CD14-positive monocyte (primary cell): ENCODE measurements at regions not wholly inside any gene's neighbourhood (a gene's known extent, or its start where the extent isn't known, plus 50 kb on each side); places are given as distances from the start of the nearest gene placed in this dataset.

ENCODE experiments used
- DNase-seq, 3 donors: peaks; one replicate each; pipeline ENCODE4 v3.0.0-alpha.2; 2011 to 2022
- H2AFZ ChIP-seq: 2 replicates; pipeline ENCODE4 v1.6.0; 2012; ENCODE audit warnings: mild to moderate bottlenecking, low read depth, low read length, inconsistent platforms; ENCODE audit not compliant: insufficient read depth, poor library complexity, severe bottlenecking
- H3K27ac ChIP-seq, 2 donors: 1 replicate in 1 of 2; 2 replicates in 1 of 2; pipeline ENCODE4 v1.5.1; 2012 to 2013; ENCODE audit warnings: low read length in 2 of 2, control low read depth in 1 of 2, inconsistent platforms in 1 of 2, low read depth in 1 of 2, mild to moderate bottlenecking in 1 of 2
- H3K27me3 ChIP-seq, 2 donors: one replicate each; pipeline versions ENCODE4 v1.6.0 to v1.6.1; 2011 to 2013; ENCODE audit warnings: low read length in 2 of 2; ENCODE audit not compliant: control insufficient read depth in 2 of 2, insufficient read depth in 2 of 2
- H3K36me3 ChIP-seq, 2 donors: replicated peaks in 1 of 2; 1 replicate in 1 of 2; 2 replicates in 1 of 2; pipeline versions ENCODE4 v1.5.1 to v1.6.1; 2012 to 2013; ENCODE audit warnings: low read length in 2 of 2, control low read depth in 1 of 2, inconsistent platforms in 1 of 2, mild to moderate bottlenecking in 1 of 2; ENCODE audit not compliant: insufficient read depth in 2 of 2, control insufficient read depth in 1 of 2
- H3K4me1 ChIP-seq, 2 donors: 1 replicate in 1 of 2; 2 replicates in 1 of 2; pipeline versions ENCODE4 v1.5.1 to v1.6.1; 2012 to 2013; ENCODE audit warnings: low read length in 2 of 2, control low read depth in 1 of 2, inconsistent platforms in 1 of 2, mild to moderate bottlenecking in 1 of 2, moderate library complexity in 1 of 2; ENCODE audit not compliant: insufficient read depth in 2 of 2, control insufficient read depth in 1 of 2
- H3K4me2 ChIP-seq: replicated peaks from 2 replicates; pipeline ENCODE3; 2012; ENCODE audit warnings: low read length, moderate library complexity, mild to moderate bottlenecking; ENCODE audit not compliant: poor library complexity, severe bottlenecking; ENCODE audit errors: extremely low read depth
- H3K4me3 ChIP-seq, 3 experiments: fragments of 200-600 bp in 1 of 3; sonication (generic) in 1 of 3; replicated peaks in 1 of 3; 1 replicate in 2 of 3; 2 replicates in 1 of 3; pipeline ENCODE4 v1.5.1; 2011 to 2013; ENCODE audit warnings: low read length in 3 of 3, mild to moderate bottlenecking in 3 of 3, control low read depth in 2 of 3, low read depth in 2 of 3, inconsistent platforms in 1 of 3, moderate library complexity in 1 of 3
- H3K79me2 ChIP-seq: 2 replicates; pipeline ENCODE4 v1.6.0; 2012; ENCODE audit warnings: mild to moderate bottlenecking, control low read depth, inconsistent platforms, low read length, moderate library complexity; ENCODE audit not compliant: insufficient read depth
- H3K9ac ChIP-seq: 2 replicates; pipeline ENCODE4 v1.6.0; 2017; ENCODE audit warnings: low read length, mild to moderate bottlenecking; ENCODE audit not compliant: insufficient read depth, poor library complexity, severe bottlenecking
- H3K9me3 ChIP-seq, 2 donors: replicated peaks in 1 of 2; 1 replicate in 1 of 2; 2 replicates in 1 of 2; pipeline versions ENCODE4 v1.5.1 to v1.6.1; 2012 to 2013; ENCODE audit warnings: low read length in 2 of 2, control low read depth in 1 of 2; ENCODE audit not compliant: control insufficient read depth in 1 of 2, insufficient read depth in 1 of 2
- H4K20me1 ChIP-seq: 2 replicates; pipeline ENCODE4 v1.6.0; 2012; ENCODE audit warnings: mild to moderate bottlenecking, low read length, control low read depth, moderate library complexity; ENCODE audit not compliant: insufficient read depth
- H3K27ac Mint-ChIP-seq, 7 donors: one replicate each; pipeline ENCODE4 v1.8.0; 2020; ENCODE audit warnings: mild to moderate bottlenecking in 7 of 7, mixed read lengths in 7 of 7, moderate library complexity in 6 of 7, inconsistent platforms in 2 of 7
- H3K27me3 Mint-ChIP-seq, 3 donors: one replicate each; pipeline ENCODE4 v1.8.0; 2021 to 2022; ENCODE audit warnings: low read depth in 3 of 3, mild to moderate bottlenecking in 3 of 3, mixed read lengths in 3 of 3, moderate library complexity in 3 of 3, inconsistent platforms in 1 of 3
- H3K36me3 Mint-ChIP-seq, 2 donors: one replicate each; pipeline ENCODE4 v1.8.0; 2020; ENCODE audit warnings: mixed read lengths in 2 of 2, inconsistent platforms in 1 of 2, mild to moderate bottlenecking in 1 of 2
- H3K4me1 Mint-ChIP-seq: one replicate; pipeline ENCODE4 v1.8.0; 2020; ENCODE audit warnings: mild to moderate bottlenecking, mixed read lengths
- H3K4me3 Mint-ChIP-seq, 2 donors: one replicate each; pipeline ENCODE4 v1.8.0; 2020; ENCODE audit warnings: mild to moderate bottlenecking in 2 of 2, mixed read lengths in 2 of 2, moderate library complexity in 1 of 2
- H3K9me3 Mint-ChIP-seq, 7 donors: one replicate each; pipeline ENCODE4 v1.8.0; 2020 to 2022; ENCODE audit warnings: mixed read lengths in 7 of 7, mild to moderate bottlenecking in 6 of 7, moderate library complexity in 6 of 7, inconsistent platforms in 2 of 7
- CTCF ChIP-seq: fragments of 200-600 bp; IDR thresholded peaks from one replicate; pipeline ENCODE4 v1.8.0; 2022; ENCODE audit warnings: antibody characterized with exemption, mild to moderate bottlenecking
- WGBS: methylation state at CpG from one replicate; pipeline ENCODE4 v1.1.5; 2013; ENCODE audit warnings: missing lambda C conversion rate; ENCODE audit not compliant: insufficient coverage; 5-methylcytosine and 5-hydroxymethylcytosine counted together
- intact Hi-C, 2 donors: fragments of 100-400 bp; cut with micrococcal nuclease; formaldehyde crosslinking; loops; one replicate each; pipeline versions ENCODE4 v1.15.0 to v1.15.1; 2023

DNA sequence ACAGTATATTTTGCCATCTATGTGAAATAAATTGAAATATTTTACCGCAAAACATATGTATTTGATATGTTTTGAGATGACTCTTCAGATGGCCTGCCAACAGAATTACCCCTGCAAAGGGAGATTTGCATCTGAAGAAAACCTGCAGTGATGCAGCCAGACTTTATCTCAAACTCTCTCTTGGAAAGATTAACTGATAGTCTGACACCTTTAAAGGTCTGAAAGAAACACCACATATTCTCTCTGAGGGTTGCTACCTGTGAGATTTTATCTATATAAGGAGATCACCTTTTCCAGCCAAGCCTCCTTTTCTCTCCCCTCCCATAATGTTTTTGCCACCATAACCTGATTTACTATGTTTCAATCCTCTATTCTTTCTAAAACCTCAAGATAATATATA lies 1106.3 kb upstream of the IGFBP7 start:
- no peaks in the 10 kb centered on the region for H3K79me2 ChIP-seq
- no peaks in the 10 kb centered on the region for H3K27me3 ChIP-seq
- no peaks in the 10 kb centered on the region for H3K27me3 Mint-ChIP-seq
- peaks cover 6 to 8% of the 10 kb centered on the region in 2 donors for H3K9me3 ChIP-seq
- no peak for TF ChIP-seq CTCF
- peaks cover 0 to 14% (median 2%) of the 10 kb centered on the region in 7 donors for H3K9me3 Mint-ChIP-seq
- H2AFZ ChIP-seq, result no peak overlapping the region
- H3K9ac ChIP-seq, result no peak overlapping the region
- no peak for DNase-seq
- intact Hi-C loops, result no loop called here
- no CpG with 5 or more reads among the region's 1 CpG for WGBS
- H3K27ac ChIP-seq, result no peak overlapping the region
- H3K4me1 Mint-ChIP-seq, result no peaks in the 10 kb centered on the region
- H3K36me3 ChIP-seq, result no peaks in the 10 kb centered on the region
- H4K20me1 ChIP-seq, result no peaks in the 10 kb centered on the region
- H3K36me3 Mint-ChIP-seq, result no peaks in the 10 kb centered on the region
- no peak overlapping the region for H3K4me2 ChIP-seq
- H3K4me1 ChIP-seq, result no peaks in the 10 kb centered on the region
- H3K4me3 ChIP-seq, result no peak overlapping the region
- H3K27ac Mint-ChIP-seq, result no peak overlapping the region
- H3K4me3 Mint-ChIP-seq, result no peak overlapping the region

- Mint-ChIP-seq H3K27ac (no peak overlapping the region), H3K9me3 (peaks cover 0 to 14% (median 2%) of the 10 kb centered on the region in 7 donors), H3K27me3 (no peaks in the 10 kb centered on the region), H3K36me3 (no peaks in the 10 kb centered on the region), H3K4me1 (no peaks in the 10 kb centered on the region), H3K4me3 (no peak overlapping the region)
- Histone ChIP-seq H4K20me1 (no peaks in the 10 kb centered on the region), H3K9me3 (peaks cover 6% of the 10 kb centered on the region in 2 donors), H3K27ac (no peak overlapping the region), H3K4me1 (no peaks in the 10 kb centered on the region), H3K9ac (no peak overlapping the region), H2AFZ (no peak overlapping the region), H3K79me2 (no peaks in the 10 kb centered on the region), H3K4me2 (no peak overlapping the region), H3K4me3 (no peak overlapping the region), H3K36me3 (no peaks in the 10 kb centered on the region), H3K27me3 (no peaks in the 10 kb centered on the region)
- WGBS, result 67% methylated on average over 2 of the region's 3 CpGs
- intact Hi-C loops, result no loop called here
- no peak for TF ChIP-seq CTCF
- DNase-seq, result no peak
Measured at GRCh38 chr4:58214376-58214775, 1104.2 kb upstream of the IGFBP7 start.
